HepG2 (cell line): ENCODE measurements at regions not wholly inside any gene's neighbourhood (a gene's known extent, or its start where the extent isn't known, plus 50 kb on each side); places are given as distances from the start of the nearest gene placed in this dataset.

Source experiments
- ATAC-seq: fragments of 200-7000 bp; cut with Tn5 transposase; 3 replicates; pipeline ENCODE4 v1.9.1; 2020; ENCODE audit warnings: mild to moderate bottlenecking, moderate library complexity
- BruUV-seq: library from RNA; stranded (reverse); fragments of 400-500 nt; replicated peaks from 2 replicates; lab custom pipeline; 2021; lab: Mats Ljungman, UMichigan
- CTCF ChIA-PET: fragments of 300-600 bp; formaldehyde crosslinking; extraction: SDS; loops from one replicate; lab custom pipeline; 2021; ENCODE audit warnings: low total read pairs, inconsistent platforms, low intra/inter-chr PET ratio; lab: Yijun Ruan, JAX
- POLR2A ChIA-PET: fragments of 350-600 bp; sonication (Branson Sonifier 250); formaldehyde crosslinking; loops from one replicate; lab custom pipeline; 2020; ENCODE audit warnings: antibody characterized with exemption, inconsistent platforms; lab: Yijun Ruan, JAX
- DNase-seq: peaks from one replicate; pipeline ENCODE4 v3.0.0-alpha.2; 2015; ENCODE audit warnings: low spot score
- FAIRE-seq: peaks from 3 replicates; lab custom pipeline; 2011; peaks lifted over from hg19 to GRCh38; lab: Jason Lieb, UNC
- H2AFZ ChIP-seq: one replicate; pipeline ENCODE4 v1.6.1; 2011; ENCODE audit warnings: low read length, inconsistent platforms
- H3K27ac ChIP-seq: fragments of 300-600 bp; 3 replicates; pipeline ENCODE4 v1.8.0; 2011; ENCODE audit warnings: mixed run types, mild to moderate bottlenecking, mixed read lengths, low read length, inconsistent platforms; ENCODE audit not compliant: insufficient read depth; ENCODE audit errors: extremely low read length
- H3K27me3 ChIP-seq, 2 experiments: fragments of 200-600 bp in 1 of 2; 2 replicates in 1 of 2; 3 replicates in 1 of 2; pipeline versions ENCODE4 v1.6.0 to v1.8.0; 2011; ENCODE audit warnings: low read length in 2 of 2, mild to moderate bottlenecking in 2 of 2, moderate library complexity in 2 of 2, inconsistent platforms in 1 of 2; ENCODE audit not compliant: insufficient read depth in 2 of 2, control insufficient read depth in 1 of 2
- H3K36me3 ChIP-seq, 2 experiments: fragments of 200-600 bp in 1 of 2; replicated peaks in 1 of 2; 2 replicates in 1 of 2; 3 replicates in 1 of 2; pipeline versions ENCODE4 v1.5.1 to v1.8.0; 2011; ENCODE audit warnings: low read length in 2 of 2, inconsistent platforms in 1 of 2; ENCODE audit not compliant: insufficient read depth in 2 of 2, control insufficient read depth in 1 of 2
- H3K4me1 ChIP-seq: 2 replicates; pipeline ENCODE4 v1.5.1; 2012; ENCODE audit warnings: low read length, inconsistent platforms; ENCODE audit not compliant: insufficient read depth
- H3K4me2 ChIP-seq: 2 replicates; pipeline ENCODE4 v1.6.0; 2011; ENCODE audit warnings: low read depth, low read length, inconsistent platforms
- H3K4me3 ChIP-seq, 3 experiments: fragments of 200-600 bp in 1 of 3; sonication (generic), shearing (Covaris generic) in 1 of 3; replicated peaks in 1 of 3; 2 replicates each; pipeline ENCODE4 v1.5.1; 2011 to 2016; ENCODE audit warnings: low read length in 3 of 3, inconsistent platforms in 2 of 3, low read depth in 2 of 3, mild to moderate bottlenecking in 2 of 3, control low read depth in 1 of 3, mixed read lengths in 1 of 3; ENCODE audit not compliant: insufficient read depth in 1 of 3
- H3K79me2 ChIP-seq: one replicate; pipeline ENCODE4 v1.6.1; 2011; ENCODE audit warnings: low read length, inconsistent platforms; ENCODE audit not compliant: insufficient read depth
- H3K9ac ChIP-seq: 2 replicates; pipeline ENCODE4 v1.6.0; 2011; ENCODE audit warnings: mild to moderate bottlenecking, low read depth, low read length, inconsistent platforms; ENCODE audit not compliant: insufficient read depth
- H3K9me3 ChIP-seq: 2 replicates; pipeline ENCODE4 v1.5.1; 2012; ENCODE audit warnings: mild to moderate bottlenecking, low read length
- H4K20me1 ChIP-seq: 2 replicates; pipeline ENCODE4 v1.6.0; 2011; ENCODE audit warnings: inconsistent platforms, mild to moderate bottlenecking, low read length, moderate library complexity; ENCODE audit not compliant: insufficient read depth
- NFIB ChIP-seq: sonication (generic); formaldehyde crosslinking; IDR thresholded peaks from 2 replicates; pipeline ENCODE4 v1.9.0; 2021; ENCODE audit warnings: missing genetic modification reagents, mild to moderate bottlenecking, borderline replicate concordance
- RXRA ChIP-seq: sonication (generic); formaldehyde crosslinking; IDR thresholded peaks from 2 replicates; pipeline ENCODE4 v1.5.1; 2020; ENCODE audit warnings: missing genetic modification reagents
- TARDBP ChIP-seq: sonication (generic); formaldehyde crosslinking; IDR thresholded peaks from 2 replicates; pipeline ENCODE4 v1.8.0; 2022; ENCODE audit warnings: mild to moderate bottlenecking, missing genetic modification reagents
- THRA ChIP-seq: sonication (generic); formaldehyde crosslinking; IDR thresholded peaks from 2 replicates; pipeline ENCODE4 v1.4.0; 2020; ENCODE audit warnings: missing genetic modification reagents, borderline replicate concordance
- ZIK1 ChIP-seq: sonication (generic); formaldehyde crosslinking; IDR thresholded peaks from 2 replicates; pipeline ENCODE4 v1.5.0; 2020; ENCODE audit warnings: mild to moderate bottlenecking, low read depth, missing genetic modification reagents, borderline replicate concordance
- ZNF263 ChIP-seq: sonication (generic); formaldehyde crosslinking; IDR thresholded peaks from 2 replicates; pipeline ENCODE4 v1.4.0; 2020; ENCODE audit warnings: missing genetic modification reagents
- ZNF780A ChIP-seq: sonication (generic); formaldehyde crosslinking; IDR thresholded peaks from 2 replicates; pipeline ENCODE4 v1.8.0; 2022; ENCODE audit warnings: mild to moderate bottlenecking, missing genetic modification reagents, moderate library complexity
- WGBS: methylation state at CpG from one replicate; pipeline ENCODE4 v1.1.6; 2017; ENCODE audit warnings: low lambda C conversion rate; 5-methylcytosine and 5-hydroxymethylcytosine counted together
- in situ Hi-C: cut with HindIII; loops from 2 replicates; pipeline ENCODE4 v1.10.0; 2017; ENCODE audit warnings: low pct_unique_long_range_greater_than_20kb; ENCODE audit not compliant: extremely low pct_ligation_motif_present
- intact Hi-C: fragments of 100-400 bp; cut with micrococcal nuclease; formaldehyde crosslinking; loops from one replicate; pipeline ENCODE4 v1.10.0; 2022; ENCODE audit not compliant: unreplicated experiment

GRCh38 chr9:2934241-2934650, 90.4 kb upstream of the PUM3 start:
- H4K20me1 ChIP-seq, result no peaks in the 10 kb centered on the region
- CTCF ChIA-PET, result no interaction called here
- H3K4me1 ChIP-seq, result no peaks in the 10 kb centered on the region
- BruUV-seq, result no TSS peak
- 8% methylated on average over 2 of the region's 7 CpGs for WGBS
- no peaks in the 10 kb centered on the region for H3K9me3 ChIP-seq
- H3K9ac ChIP-seq, result no peak overlapping the region
- POLR2A ChIA-PET, result no interaction called here
- H3K4me2 ChIP-seq, result peak overlapping the region; percentile 33
- in situ Hi-C loops, result no loop called here
- intact Hi-C loops, result no loop called here
- H3K4me3 ChIP-seq, result no peak overlapping the region
- H2AFZ ChIP-seq, result no peak overlapping the region
- H3K79me2 ChIP-seq, result no peaks in the 10 kb centered on the region
- H3K27ac ChIP-seq, result no peak overlapping the region
- H3K27me3 ChIP-seq, result no peaks in the 10 kb centered on the region
- TF ChIP-seq TARDBP (CRISPR knock-in tag) (no peak), ZNF263 (CRISPR knock-in tag) (peak; percentile 85), NFIB (no peak), ZNF780A (no peak), THRA (CRISPR knock-in tag) (peak; percentile 38; the same call in 1 of the 2 replicates), RXRA (CRISPR knock-in tag) (peak; percentile 40; the same call in 1 of the 2 replicates), ZIK1 (CRISPR knock-in tag) (no peak)
- DNase-seq (no peak), FAIRE-seq (no peak), ATAC-seq (peak; percentile 84)
- H3K36me3 ChIP-seq, result no peaks in the 10 kb centered on the region
